ENCODE measurements at regions not wholly inside any gene's neighbourhood (a gene's known extent, or its start where the extent isn't known, plus 50 kb on each side); places are given as distances from the start of the nearest gene placed in this dataset.
"Not testable (repeated sequence)": the region's sequence is repeated elsewhere in the genome, so short reads cannot be mapped to it uniquely, and the experiment has no call there.

DNA sequence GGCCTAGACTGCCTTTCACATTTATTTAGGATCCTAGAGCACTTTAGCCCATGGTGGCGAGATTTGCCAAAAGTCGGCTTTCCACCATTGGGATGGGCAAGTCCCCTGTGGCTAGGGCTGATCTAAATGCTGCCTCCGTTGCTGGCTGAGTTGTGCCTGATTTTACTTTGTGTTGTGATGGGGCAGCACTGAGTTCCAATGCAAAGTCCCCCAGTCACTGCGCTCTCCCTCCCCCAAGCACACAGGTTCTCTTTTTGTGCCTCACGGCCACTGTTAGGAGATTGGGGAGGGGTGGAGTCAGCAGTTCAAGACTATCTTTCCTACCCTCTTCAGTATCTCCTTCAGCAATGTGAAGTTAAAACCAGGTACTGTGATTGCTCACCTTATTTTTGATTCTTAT, 66.7 kb upstream of the COX20 start:
- TF ChIP-seq, protein P1, sequence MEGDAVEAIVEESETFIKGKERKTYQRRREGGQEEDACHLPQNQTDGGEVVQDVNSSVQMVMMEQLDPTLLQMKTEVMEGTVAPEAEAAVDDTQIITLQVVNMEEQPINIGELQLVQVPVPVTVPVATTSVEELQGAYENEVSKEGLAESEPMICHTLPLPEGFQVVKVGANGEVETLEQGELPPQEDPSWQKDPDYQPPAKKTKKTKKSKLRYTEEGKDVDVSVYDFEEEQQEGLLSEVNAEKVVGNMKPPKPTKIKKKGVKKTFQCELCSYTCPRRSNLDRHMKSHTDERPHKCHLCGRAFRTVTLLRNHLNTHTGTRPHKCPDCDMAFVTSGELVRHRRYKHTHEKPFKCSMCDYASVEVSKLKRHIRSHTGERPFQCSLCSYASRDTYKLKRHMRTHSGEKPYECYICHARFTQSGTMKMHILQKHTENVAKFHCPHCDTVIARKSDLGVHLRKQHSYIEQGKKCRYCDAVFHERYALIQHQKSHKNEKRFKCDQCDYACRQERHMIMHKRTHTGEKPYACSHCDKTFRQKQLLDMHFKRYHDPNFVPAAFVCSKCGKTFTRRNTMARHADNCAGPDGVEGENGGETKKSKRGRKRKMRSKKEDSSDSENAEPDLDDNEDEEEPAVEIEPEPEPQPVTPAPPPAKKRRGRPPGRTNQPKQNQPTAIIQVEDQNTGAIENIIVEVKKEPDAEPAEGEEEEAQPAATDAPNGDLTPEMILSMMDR (IDR thresholded peaks at IDR 0.05) = no peak
- Mint-ChIP-seq H3K27me3 (ENCODE audit: insufficient read depth) (peaks cover 24% of the 10 kb centered on the region), H3K4me3 (no peak overlapping the region), H3K4me1 (ENCODE audit: low read depth) (no peaks in the 10 kb centered on the region), H3K27ac (no peak overlapping the region), H3K9me3 (peaks cover 10% of the 10 kb centered on the region; the same call in 1 of the 2 replicates), H3K36me3 (ENCODE audit: low read depth) (no peaks in the 10 kb centered on the region)
- DNase-seq = no peak

DNA sequence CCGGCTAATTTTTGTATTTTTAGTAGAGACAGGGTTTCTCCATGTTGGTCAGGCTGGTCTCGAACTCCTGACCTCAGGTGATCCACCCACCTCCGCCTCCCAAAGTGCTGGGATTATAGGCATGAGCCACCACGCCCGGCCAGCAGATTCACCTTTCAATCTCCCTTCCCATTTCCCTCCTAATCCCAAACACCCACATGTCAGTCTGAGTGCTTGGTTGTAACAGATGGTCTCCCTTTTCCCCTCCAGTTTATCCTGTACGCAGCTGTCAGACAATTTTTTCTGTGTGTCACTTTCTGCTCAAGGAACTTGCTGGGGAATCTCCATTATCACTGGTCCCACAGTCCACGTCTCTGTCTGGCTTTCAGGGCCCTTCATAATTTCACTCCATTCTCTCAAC, 64.9 kb upstream of the COX20 start:
- Mint-ChIP-seq H3K9me3 (peaks cover 10% of the 10 kb centered on the region; the same call in 1 of the 2 replicates), H3K27me3 (ENCODE audit: insufficient read depth) (peaks cover 15% of the 10 kb centered on the region)
- H3K4me3 Mint-ChIP-seq; DNase-seq; H3K4me1 Mint-ChIP-seq (ENCODE audit: low read depth); H3K36me3 Mint-ChIP-seq (ENCODE audit: low read depth); H3K27ac Mint-ChIP-seq: not testable (repeated sequence)

DNA sequence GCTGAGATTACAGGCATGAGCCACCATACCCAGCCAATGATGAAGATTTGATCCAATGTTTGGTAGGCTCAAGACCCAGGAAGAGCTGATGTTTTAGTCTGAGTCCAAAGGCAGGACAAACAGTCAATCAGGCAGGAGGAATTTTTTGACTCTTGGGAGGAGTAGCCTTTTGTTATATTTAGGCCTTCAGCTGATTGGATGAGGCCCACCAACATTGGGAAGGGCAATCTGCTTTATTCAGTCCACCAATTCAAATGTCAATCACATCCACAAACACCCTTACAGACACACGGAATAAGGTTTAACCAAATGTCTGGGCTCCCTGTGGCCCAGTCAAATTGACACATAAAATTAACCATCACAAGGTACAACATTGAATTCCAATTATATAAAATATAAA, 61.9 kb upstream of the COX20 start:
- no peak overlapping the region for H3K27ac Mint-ChIP-seq

DNA sequence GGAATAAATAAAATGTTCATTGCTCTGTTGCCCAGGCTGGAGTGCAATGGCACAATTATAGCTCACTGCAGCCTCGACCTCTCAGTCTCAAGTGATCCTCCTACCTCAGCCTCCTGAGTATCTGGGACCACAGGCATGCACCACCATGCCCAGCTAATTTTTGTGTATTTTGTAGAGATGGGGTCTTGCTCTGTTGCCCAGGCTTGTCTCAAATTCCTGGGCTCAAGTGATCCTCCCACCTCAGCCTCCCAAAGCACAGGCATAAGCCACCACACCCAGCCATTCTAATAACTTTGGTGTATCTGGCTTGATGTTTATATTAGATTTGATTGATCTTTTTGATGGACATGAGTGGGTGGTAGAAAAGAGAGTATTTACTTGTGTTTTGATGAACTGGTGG, 58.7 kb upstream of the COX20 start:
- not testable (repeated sequence) for H3K27ac Mint-ChIP-seq; DNase-seq; H3K36me3 Mint-ChIP-seq (ENCODE audit: low read depth); H3K4me3 Mint-ChIP-seq; H3K27me3 Mint-ChIP-seq (ENCODE audit: insufficient read depth); H3K9me3 Mint-ChIP-seq
- H3K4me1 Mint-ChIP-seq (ENCODE audit: low read depth) = peaks cover 17% of the 10 kb centered on the region

More for the DNA sequence above, 61.9 kb upstream of the COX20 start:
- H3K27me3 Mint-ChIP-seq (ENCODE audit: insufficient read depth) = peaks cover 14% of the 10 kb centered on the region
- no peak overlapping the region for H3K4me3 Mint-ChIP-seq
- TF ChIP-seq, protein P1 (IDR thresholded peaks at IDR 0.05) = no peak
- H3K36me3 Mint-ChIP-seq (ENCODE audit: low read depth) = no peaks in the 10 kb centered on the region
- H3K4me1 Mint-ChIP-seq (ENCODE audit: low read depth) = peaks cover 6% of the 10 kb centered on the region
- DNase-seq = no peak
- H3K9me3 Mint-ChIP-seq = no peaks in the 10 kb centered on the region

DNA sequence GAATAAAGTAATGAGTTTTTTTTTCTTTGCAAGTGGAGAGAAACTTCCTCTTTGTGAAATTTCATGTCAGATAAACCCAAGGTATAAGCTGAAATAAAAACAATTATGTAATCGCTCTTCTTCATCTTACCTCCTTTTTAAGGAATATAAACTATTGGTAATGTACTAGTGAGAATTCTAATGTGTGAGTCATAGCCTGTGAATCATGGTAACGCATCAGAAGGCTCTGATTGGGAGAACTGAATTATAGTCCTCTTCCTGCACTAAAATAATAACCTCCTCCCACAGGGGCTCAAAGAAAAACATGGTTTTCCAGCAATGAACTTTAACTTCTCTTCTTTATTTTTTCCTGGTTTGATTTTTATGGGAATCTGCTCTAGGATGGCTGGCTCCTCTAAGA, 57.1 kb upstream of the COX20 start:
- Mint-ChIP-seq H3K4me1 (ENCODE audit: low read depth) (peaks cover 23% of the 10 kb centered on the region), H3K9me3 (no peaks in the 10 kb centered on the region), H3K27me3 (ENCODE audit: insufficient read depth) (peaks cover 4% of the 10 kb centered on the region), H3K4me3 (no peak overlapping the region), H3K36me3 (ENCODE audit: low read depth) (no peaks in the 10 kb centered on the region), H3K27ac (peak overlapping the region; percentile 27; the same call in 1 of the 2 replicates)
- TF ChIP-seq, protein P1 (IDR thresholded peaks at IDR 0.05) = no peak
- DNase-seq = peak; percentile 70

DNA sequence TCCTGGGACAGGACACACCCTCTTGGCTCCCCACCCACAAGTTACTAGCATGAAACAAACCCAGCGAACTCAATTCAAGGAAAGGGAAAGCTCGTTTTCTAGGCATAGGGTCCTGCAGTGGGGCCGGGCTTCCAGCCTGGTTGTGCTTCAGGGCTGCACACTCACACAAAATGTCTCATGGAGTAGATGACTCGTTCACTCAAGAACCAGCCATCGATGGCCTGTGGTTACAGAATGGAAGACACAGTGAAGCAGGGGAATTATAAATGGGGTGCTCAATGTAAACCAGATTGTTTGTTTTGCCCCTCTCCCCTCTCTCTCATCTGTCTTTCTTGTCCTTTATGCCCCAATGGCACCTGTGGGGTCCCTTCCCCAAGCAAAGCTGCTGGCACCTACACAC, 56.0 kb upstream of the COX20 start:
- H3K27ac Mint-ChIP-seq = no peak overlapping the region
- TF ChIP-seq, protein P1 (IDR thresholded peaks at IDR 0.05) = no peak
- H3K9me3 Mint-ChIP-seq = no peaks in the 10 kb centered on the region
- H3K4me1 Mint-ChIP-seq (ENCODE audit: low read depth) = peaks cover 23% of the 10 kb centered on the region
- DNase-seq = no peak
- peaks cover 3% of the 10 kb centered on the region for H3K27me3 Mint-ChIP-seq (ENCODE audit: insufficient read depth)
- H3K36me3 Mint-ChIP-seq (ENCODE audit: low read depth) = no peaks in the 10 kb centered on the region
- no peak overlapping the region for H3K4me3 Mint-ChIP-seq

DNA sequence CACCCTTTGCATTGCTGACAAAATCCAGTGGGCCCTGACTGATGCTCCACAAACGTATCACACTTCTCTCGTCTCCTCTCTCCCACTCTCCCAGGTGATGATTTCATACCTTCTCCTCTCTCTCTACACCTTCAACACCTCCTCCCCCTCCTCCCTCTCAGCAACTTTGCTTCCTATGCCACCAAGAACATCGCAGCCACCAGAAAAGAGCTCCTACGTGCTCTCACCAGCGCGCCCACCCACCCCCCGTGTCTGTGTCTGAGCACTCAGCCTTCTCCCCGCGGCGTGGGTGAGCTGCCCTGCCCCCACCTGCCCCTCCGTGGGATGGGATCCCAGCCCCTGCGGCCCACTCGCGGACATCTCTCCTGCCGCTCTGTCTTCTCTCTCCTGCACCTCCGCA, 55.1 kb upstream of the COX20 start:
- peaks cover 23% of the 10 kb centered on the region for H3K4me1 Mint-ChIP-seq (ENCODE audit: low read depth)
- H3K27me3 Mint-ChIP-seq (ENCODE audit: insufficient read depth) = peaks cover 3% of the 10 kb centered on the region; the same call in 1 of the 2 replicates
- H3K4me3 Mint-ChIP-seq = no peak overlapping the region
- H3K36me3 Mint-ChIP-seq (ENCODE audit: low read depth) = no peaks in the 10 kb centered on the region
- no peaks in the 10 kb centered on the region for H3K9me3 Mint-ChIP-seq
- TF ChIP-seq, protein P1 (IDR thresholded peaks at IDR 0.05) = no peak
- DNase-seq = no peak
- H3K27ac Mint-ChIP-seq = no peak overlapping the region

Data from HFFc6 (cell line).